WI38 (cell line): ENCODE measurements at regions not wholly inside any gene's neighbourhood (a gene's known extent, or its start where the extent isn't known, plus 50 kb on each side); places are given as distances from the start of the nearest gene placed in this dataset.

Experiments used
- H3K4me3 ChIP-seq: 2 replicates; pipeline ENCODE4 v1.5.1; 2011; ENCODE audit warnings: low read depth, mild to moderate bottlenecking, control low read depth, low read length
- TF ChIP-seq, protein P1 (sequence below): IDR thresholded peaks from 2 replicates; pipeline ENCODE4 v1.5.1; 2012; ENCODE audit warnings: low read depth, mild to moderate bottlenecking, control low read depth, low read length

GRCh38 chr5:84635235-84636055 is 250.8 kb upstream of the EDIL3 start:
- TF ChIP-seq, protein P1, sequence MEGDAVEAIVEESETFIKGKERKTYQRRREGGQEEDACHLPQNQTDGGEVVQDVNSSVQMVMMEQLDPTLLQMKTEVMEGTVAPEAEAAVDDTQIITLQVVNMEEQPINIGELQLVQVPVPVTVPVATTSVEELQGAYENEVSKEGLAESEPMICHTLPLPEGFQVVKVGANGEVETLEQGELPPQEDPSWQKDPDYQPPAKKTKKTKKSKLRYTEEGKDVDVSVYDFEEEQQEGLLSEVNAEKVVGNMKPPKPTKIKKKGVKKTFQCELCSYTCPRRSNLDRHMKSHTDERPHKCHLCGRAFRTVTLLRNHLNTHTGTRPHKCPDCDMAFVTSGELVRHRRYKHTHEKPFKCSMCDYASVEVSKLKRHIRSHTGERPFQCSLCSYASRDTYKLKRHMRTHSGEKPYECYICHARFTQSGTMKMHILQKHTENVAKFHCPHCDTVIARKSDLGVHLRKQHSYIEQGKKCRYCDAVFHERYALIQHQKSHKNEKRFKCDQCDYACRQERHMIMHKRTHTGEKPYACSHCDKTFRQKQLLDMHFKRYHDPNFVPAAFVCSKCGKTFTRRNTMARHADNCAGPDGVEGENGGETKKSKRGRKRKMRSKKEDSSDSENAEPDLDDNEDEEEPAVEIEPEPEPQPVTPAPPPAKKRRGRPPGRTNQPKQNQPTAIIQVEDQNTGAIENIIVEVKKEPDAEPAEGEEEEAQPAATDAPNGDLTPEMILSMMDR = no peak

DNA sequence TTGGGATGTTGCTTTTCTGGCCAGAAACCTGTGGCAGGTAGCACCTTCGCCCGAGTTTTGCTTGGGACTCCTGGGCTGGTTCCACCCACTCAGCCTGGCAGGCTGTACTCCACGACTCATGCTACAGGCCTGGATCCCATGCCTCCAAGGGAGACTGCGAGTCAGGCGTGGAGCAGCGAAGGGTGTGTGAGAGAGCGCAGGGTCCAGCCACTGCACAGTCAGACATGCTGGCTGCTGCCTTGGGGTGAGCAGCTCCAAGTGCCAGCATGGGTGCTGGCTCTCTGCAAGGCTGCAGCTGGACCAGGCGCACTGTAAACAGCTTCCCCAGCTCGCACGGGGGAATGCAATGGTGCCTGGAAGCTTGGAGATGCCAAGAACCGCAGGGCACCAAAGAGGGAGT is 249.6 kb upstream of the EDIL3 start:
- TF ChIP-seq, protein P1 = no peak
- no peak overlapping the region for H3K4me3 ChIP-seq

More at GRCh38 chr5:84635235-84636055, 250.8 kb upstream of the EDIL3 start:
- no peak overlapping the region for H3K4me3 ChIP-seq

GRCh38 chr5:84632418-84632817 is 247.7 kb upstream of the EDIL3 start:
- TF ChIP-seq, protein P1 = no peak
- H3K4me3 ChIP-seq = no peak overlapping the region

GRCh38 chr5:84628918-84629317 is 244.2 kb upstream of the EDIL3 start:
- no peak overlapping the region for H3K4me3 ChIP-seq
- TF ChIP-seq, protein P1 = no peak

DNA sequence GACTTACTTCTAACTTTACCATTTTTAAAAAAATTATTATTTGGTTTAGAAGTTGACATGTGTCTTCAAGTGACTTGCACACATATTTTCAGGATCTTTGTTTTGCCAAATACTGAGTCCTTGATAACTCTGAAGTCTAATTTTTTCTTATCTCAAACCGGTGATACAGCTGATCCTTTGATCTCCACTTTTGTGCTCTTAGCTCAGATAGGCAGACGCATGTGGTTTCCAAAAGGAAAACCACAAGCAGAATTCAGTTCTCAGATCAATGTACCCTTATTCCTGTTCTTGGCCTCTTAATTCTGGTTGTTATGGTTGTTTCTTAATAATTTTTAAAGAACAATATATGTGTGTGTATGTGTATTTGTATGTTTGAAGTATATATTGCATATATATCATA is 238.3 kb upstream of the EDIL3 start:
- H3K4me3 ChIP-seq = no peak overlapping the region
- TF ChIP-seq, protein P1 = no peak

GRCh38 chr5:84622461-84622860 is 237.8 kb upstream of the EDIL3 start:
- TF ChIP-seq, protein P1 = no peak
- no peak overlapping the region for H3K4me3 ChIP-seq

GRCh38 chr5:84618262-84618661 is 233.6 kb upstream of the EDIL3 start:
- H3K4me3 ChIP-seq = no peak overlapping the region
- TF ChIP-seq, protein P1 = no peak
